SKM-1 treated with dmso at 0.1 percent for 144 hours (cell line): ENCODE measurements at regions not wholly inside any gene's neighbourhood (a gene's known extent, or its start where the extent isn't known, plus 50 kb on each side); places are given as distances from the start of the nearest gene placed in this dataset.

Source experiments
- DNase-seq: peaks from one replicate; lab custom pipeline; 2025; ENCODE audit not compliant: unreplicated experiment; lab: John Stamatoyannopoulos, UW

GRCh38 chr11:131186629-131187101 is 183.8 kb upstream of the NTM start:
- no peak for DNase-seq

DNA sequence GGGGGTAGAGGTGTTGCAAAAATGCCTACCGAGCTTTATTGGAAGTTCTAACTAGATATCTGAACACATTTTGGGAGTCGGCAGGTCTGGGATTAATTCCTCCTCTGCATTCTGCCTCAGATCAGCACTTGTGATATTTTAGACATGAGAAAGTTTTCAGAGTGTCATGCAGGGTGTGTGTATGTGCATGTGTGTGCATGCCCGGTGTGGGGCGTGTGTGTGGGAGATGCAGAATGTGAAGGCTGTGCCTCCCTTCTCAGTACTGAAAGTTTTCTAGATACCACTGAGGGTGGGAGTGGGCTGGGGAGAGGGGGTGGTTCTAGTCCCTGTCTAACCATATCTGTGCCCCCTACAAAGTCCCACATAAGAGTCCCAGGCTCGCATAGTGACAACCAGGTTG is 180.0 kb upstream of the NTM start:
- no peak for DNase-seq

- DNase-seq = no peak
Measured at GRCh38 chr11:131191606-131192005, 178.8 kb upstream of the NTM start.

GRCh38 chr11:131192628-131193027 is 177.8 kb upstream of the NTM start:
- DNase-seq = no peak

GRCh38 chr11:131193031-131193501 is 177.3 kb upstream of the NTM start:
- no peak for DNase-seq

- DNase-seq = no peak
Measured at GRCh38 chr11:131194726-131195125, 175.7 kb upstream of the NTM start.

DNA sequence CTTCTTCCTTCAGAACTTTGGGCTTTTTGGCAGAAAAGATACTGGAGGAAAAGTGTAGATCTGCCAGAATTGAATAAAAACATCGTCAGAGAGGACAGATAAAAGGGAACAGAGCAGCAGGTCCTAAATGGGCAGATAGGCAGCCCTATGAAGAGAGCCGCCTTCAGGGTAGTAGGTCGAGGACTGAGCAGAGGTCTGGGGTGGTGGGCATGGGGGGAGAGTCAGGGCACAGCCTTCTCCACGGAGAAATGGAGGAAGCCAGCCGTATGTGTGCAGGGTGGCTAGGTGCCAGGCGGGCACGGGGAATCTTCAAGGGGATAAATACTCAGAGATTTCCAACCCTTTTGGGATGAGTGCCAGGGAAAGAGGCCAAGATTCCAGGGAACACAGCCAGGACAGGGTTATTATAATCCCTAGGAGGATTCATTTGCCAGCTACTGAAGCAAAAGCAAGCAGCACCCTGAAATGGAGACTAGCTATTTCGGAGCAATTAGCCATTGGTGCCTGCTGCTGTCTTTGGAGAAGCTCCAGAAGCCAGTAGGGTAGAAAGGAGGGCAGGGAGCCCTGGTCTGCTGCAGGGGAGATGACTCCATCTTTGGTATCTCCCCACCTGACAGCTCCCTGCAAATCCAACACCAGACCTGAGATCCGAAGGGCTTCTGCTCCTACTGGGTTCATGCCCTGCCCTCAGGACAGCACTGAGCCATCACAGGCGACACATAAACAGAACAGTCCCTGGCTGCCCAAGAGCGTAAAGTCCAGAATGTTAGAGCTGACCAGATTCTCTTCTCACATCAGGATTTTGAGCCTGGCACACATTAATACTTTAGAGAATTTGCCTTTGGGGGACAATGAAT is 174.5 kb upstream of the NTM start:
- DNase-seq = no peak

DNA sequence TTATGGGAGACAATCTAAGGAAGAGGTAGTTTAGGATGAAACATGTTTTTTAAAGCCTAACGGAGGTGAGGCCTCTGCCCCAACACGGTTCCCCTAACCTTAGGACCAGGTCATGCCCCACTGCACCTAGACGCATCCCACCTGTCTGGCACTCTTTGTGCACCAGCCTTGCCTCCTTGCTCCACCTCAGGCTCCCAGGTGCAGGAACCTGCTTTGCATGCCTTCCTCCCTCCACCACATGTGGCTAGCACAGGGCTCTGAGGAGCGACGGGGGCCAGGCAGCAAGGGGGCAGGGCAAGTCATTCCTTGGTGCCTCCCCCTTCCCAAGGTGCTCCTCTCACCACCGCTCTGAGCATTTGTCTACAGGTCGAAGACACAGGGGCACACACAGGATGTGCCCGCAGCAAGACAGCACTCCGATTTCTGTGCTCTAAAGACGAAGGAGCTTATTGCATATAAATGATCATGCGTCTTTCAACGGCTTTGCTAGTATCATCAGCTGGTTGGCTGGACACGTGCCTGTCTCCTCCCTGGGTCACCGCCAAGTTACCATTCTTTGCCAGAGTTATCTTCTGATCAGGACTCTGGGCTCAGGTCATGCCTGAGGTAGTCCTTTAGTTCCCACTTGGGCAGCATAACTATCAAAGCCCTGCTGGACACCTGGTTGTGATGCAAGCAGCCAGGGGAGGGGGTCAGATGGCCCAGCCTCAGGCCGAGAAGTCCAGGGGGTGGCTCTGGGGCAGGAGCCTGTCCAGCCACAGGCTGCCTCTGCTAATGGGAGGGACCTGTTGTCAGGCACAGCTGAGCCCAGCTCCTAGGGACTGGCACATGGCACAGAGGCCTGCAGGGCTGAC is 172.0 kb upstream of the NTM start:
- no peak for DNase-seq

DNA sequence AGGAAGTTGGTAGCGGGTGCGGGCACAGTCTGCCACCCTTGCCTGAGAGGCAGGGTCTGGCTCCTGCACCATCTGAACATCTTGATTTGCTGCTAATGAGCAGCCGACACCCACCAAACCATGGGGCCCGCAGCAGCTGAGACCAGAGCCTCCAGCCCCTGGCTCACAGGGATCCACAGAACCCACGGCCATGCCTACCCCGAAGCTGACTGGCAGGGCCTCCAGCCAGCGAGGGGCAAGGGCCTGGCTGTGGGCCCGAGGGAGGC is 171.5 kb upstream of the NTM start:
- no peak for DNase-seq

DNA sequence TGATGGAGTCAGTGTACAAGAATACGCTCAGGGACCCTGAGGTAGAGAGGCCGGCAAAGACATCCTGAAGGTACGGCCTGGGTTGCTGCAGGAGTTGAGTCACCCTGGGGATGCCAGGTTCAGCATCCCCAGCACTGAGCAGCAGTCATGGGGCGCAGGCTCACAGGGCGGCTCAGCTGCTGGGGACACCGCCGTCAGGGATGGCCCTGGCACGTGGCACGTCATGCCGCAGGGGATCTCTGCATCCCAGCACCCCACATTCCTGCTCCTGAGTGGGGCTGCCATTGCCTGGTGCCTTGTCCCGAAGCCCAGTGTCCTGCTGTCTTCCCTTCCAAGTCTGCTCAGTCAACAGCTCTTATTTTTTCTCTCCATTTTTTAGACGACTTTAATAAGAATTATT is 168.7 kb upstream of the NTM start:
- no peak for DNase-seq

GRCh38 chr11:131203040-131203439 is 167.4 kb upstream of the NTM start:
- no peak for DNase-seq

- DNase-seq = no peak
Measured at GRCh38 chr11:131204282-131204681, 166.1 kb upstream of the NTM start.

DNA sequence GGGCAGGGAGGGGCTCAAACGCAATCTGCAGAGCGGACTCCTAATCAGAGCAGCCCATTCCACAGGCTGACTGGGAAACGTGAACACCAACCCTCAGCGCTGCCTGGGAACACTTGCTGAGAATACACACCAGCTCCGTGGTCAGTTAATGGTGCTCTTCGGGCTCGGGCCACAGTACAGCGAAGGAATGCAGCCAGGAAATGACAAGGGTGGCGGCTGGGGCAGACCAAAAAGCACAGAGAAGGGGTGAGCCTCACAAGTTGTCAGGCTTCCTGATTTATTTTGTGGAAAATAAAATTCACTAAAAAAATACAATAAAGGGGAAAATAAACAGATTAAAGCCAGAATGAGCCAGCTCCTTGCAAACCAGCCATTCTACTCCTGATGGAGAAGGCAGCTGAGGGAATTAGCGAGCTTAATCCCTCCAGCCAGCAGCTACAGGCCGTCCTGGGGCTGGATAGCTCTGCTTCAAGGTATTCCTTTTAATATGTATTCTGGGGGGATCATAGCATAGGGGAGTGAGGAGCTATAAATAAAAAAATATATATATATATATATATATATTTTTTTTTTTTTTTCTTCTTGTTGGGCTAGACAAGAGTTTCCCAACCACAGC is 165.5 kb upstream of the NTM start:
- no peak for DNase-seq

- no peak for DNase-seq
Measured at GRCh38 chr11:131206671-131207070, 163.7 kb upstream of the NTM start.

GRCh38 chr11:131207901-131208300 is 162.5 kb upstream of the NTM start:
- no peak for DNase-seq

GRCh38 chr11:131217313-131218310 is 152.8 kb upstream of the NTM start:
- no peak for DNase-seq

DNA sequence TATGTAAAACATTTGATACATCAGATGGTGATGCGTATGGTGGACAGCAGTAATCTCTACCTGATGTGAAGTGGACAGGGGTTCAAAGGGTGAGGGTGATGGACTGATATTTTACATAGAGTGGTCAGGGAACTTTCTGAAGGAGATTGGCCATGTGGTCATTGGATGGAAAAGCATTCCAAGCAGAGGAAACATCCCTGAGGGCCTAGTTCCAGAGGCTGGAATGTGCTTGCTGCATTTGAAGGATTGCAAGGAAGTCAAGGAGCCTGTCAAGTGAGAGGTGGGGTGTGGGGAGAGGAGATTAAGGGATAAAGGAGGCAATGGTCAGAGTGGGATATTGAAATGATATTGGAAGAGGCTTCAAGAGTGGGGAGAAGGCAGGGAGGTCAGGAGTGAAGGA is 151.9 kb upstream of the NTM start:
- DNase-seq = no peak

- no peak for DNase-seq
Measured at GRCh38 chr11:131219646-131220045, 150.8 kb upstream of the NTM start.

GRCh38 chr11:131223198-131223991 is 147.0 kb upstream of the NTM start:
- no peak for DNase-seq

- no peak for DNase-seq
Measured at GRCh38 chr11:131228378-131228777, 142.0 kb upstream of the NTM start.
